GM12878 (cell line): ENCODE measurements at regions not wholly inside any gene's neighbourhood (a gene's known extent, or its start where the extent isn't known, plus 50 kb on each side); places are given as distances from the start of the nearest gene placed in this dataset.

Source experiments
- ATAC-seq: fragments of 200-7000 bp; cut with Tn5 transposase; 3 replicates; pipeline ENCODE4 v1.9.1; 2020; ENCODE audit warnings: mild to moderate bottlenecking, moderate library complexity
- BruUV-seq: library from RNA; stranded (reverse); fragments of 400-500 nt; replicated peaks from 2 replicates; lab custom pipeline; 2021; lab: Mats Ljungman, UMichigan
- CTCF ChIA-PET: fragments of 300-600 bp; sonication (Branson Sonifier 250); formaldehyde crosslinking; extraction: SDS; loops from one replicate; lab custom pipeline; 2021; ENCODE audit warnings: inconsistent platforms; lab: Yijun Ruan, JAX
- POLR2A ChIA-PET: fragments of 350-600 bp; formaldehyde crosslinking; extraction: SDS; loops from one replicate; lab custom pipeline; 2021; ENCODE audit warnings: inconsistent platforms; lab: Charles Lee
- RAD21 ChIA-PET: fragments of 300-600 bp; sonication (Branson Sonifier 250); formaldehyde crosslinking; loops from one replicate; lab custom pipeline; 2023; ENCODE audit warnings: antibody characterized with exemption; ENCODE audit not compliant: unreplicated experiment; lab: Charles Lee
- SMC1A ChIA-PET: fragments of 300-600 bp; sonication (Branson Sonifier 250); formaldehyde crosslinking; loops from one replicate; lab custom pipeline; 2023; ENCODE audit not compliant: unreplicated experiment, uncharacterized antibody; lab: Charles Lee
- DNase-seq: peaks from one replicate; pipeline ENCODE4 v3.0.0-alpha.2; 2011; ENCODE audit warnings: low read depth, low spot score
- FAIRE-seq: peaks from 3 replicates; lab custom pipeline; 2011; peaks lifted over from hg19 to GRCh38; lab: Jason Lieb, UNC
- H2AFZ ChIP-seq: 2 replicates; pipeline ENCODE4 v1.6.0; 2011; ENCODE audit warnings: low read depth, low read length, control low read depth; ENCODE audit not compliant: control insufficient read depth
- H3K27ac ChIP-seq: 2 replicates; pipeline ENCODE4 v1.5.1; 2011; ENCODE audit warnings: control low read depth; ENCODE audit not compliant: control insufficient read depth, insufficient read depth
- H3K27me3 ChIP-seq, 2 experiments: replicated peaks in 1 of 2; 2 replicates each; pipeline versions ENCODE4 v1.6.0 to v1.6.1; 2011; ENCODE audit warnings: low read length in 1 of 2; ENCODE audit not compliant: control insufficient read depth in 2 of 2, insufficient read depth in 2 of 2
- H3K36me3 ChIP-seq, 2 experiments: 2 replicates each; pipeline ENCODE4 v1.5.1; 2011; ENCODE audit warnings: low read length in 1 of 2; ENCODE audit not compliant: control insufficient read depth in 2 of 2, insufficient read depth in 2 of 2
- H3K4me1 ChIP-seq: 2 replicates; pipeline ENCODE4 v1.6.1; 2011; ENCODE audit warnings: mild to moderate bottlenecking, low read length, moderate library complexity, mixed read lengths; ENCODE audit not compliant: control insufficient read depth, insufficient read depth
- H3K4me2 ChIP-seq: 2 replicates; pipeline ENCODE4 v1.6.0; 2011; ENCODE audit warnings: control low read depth; ENCODE audit not compliant: control insufficient read depth, insufficient read depth
- H3K4me3 ChIP-seq: fragments of 200-600 bp; sonication (generic); 2 replicates; pipeline ENCODE4 v1.5.1; 2016
- H3K79me2 ChIP-seq: 2 replicates; pipeline ENCODE4 v1.6.0; 2011; ENCODE audit warnings: low read length; ENCODE audit not compliant: control insufficient read depth, insufficient read depth
- H3K9ac ChIP-seq: 2 replicates; pipeline ENCODE4 v1.8.0; 2011; ENCODE audit warnings: low read length, control low read depth, mixed read lengths; ENCODE audit not compliant: control insufficient read depth, insufficient read depth
- H3K9me3 ChIP-seq: replicated peaks from 3 replicates; pipeline ENCODE4 v1.5.1; 2011; ENCODE audit warnings: mild to moderate bottlenecking, low read length; ENCODE audit not compliant: control insufficient read depth, insufficient read depth
- H4K20me1 ChIP-seq: 2 replicates; pipeline ENCODE4 v1.6.0; 2011; ENCODE audit not compliant: control insufficient read depth, insufficient read depth
- CBX5 ChIP-seq: sonication (generic); IDR thresholded peaks from 2 replicates; pipeline ENCODE4 v1.6.1; 2016; ENCODE audit warnings: low read depth, moderate library complexity, mild to moderate bottlenecking, inconsistent platforms
- CEBPZ ChIP-seq: fragments of 150-350 bp; IDR thresholded peaks from 2 replicates; pipeline ENCODE4 v1.6.1; 2016; ENCODE audit warnings: low read depth, low read length
- CHD2 ChIP-seq: IDR thresholded peaks from 2 replicates; pipeline ENCODE4 v1.6.1; 2011; ENCODE audit warnings: low read depth, low read length, improper control_type of control experiment, borderline replicate concordance
- DPF2 ChIP-seq: fragments of 450-650 bp; IDR thresholded peaks from 2 replicates; pipeline ENCODE4 v1.6.1; 2017; ENCODE audit warnings: mild to moderate bottlenecking
- HDGF ChIP-seq: fragments of 450-650 bp; IDR thresholded peaks from 2 replicates; pipeline ENCODE4 v1.6.1; 2016; ENCODE audit warnings: antibody characterized with exemption
- MEF2B ChIP-seq: fragments of 450-650 bp; IDR thresholded peaks from 2 replicates; pipeline ENCODE4 v1.6.1; 2018; ENCODE audit warnings: mild to moderate bottlenecking, moderate library complexity; ENCODE audit not compliant: partially characterized antibody, poor library complexity, severe bottlenecking
- NFIC ChIP-seq: IDR thresholded peaks from 2 replicates; pipeline ENCODE4 v1.6.1; 2012; ENCODE audit warnings: low read depth, mild to moderate bottlenecking, inconsistent platforms, low read length, moderate library complexity
- POLR2AphosphoS5 ChIP-seq: IDR thresholded peaks from 2 replicates; pipeline ENCODE4 v1.6.1; 2011; ENCODE audit warnings: mild to moderate bottlenecking, low read length, inconsistent platforms
- RELA ChIP-seq: fragments of 450-650 bp; IDR thresholded peaks from 2 replicates; pipeline ENCODE4 v1.8.0; 2014; ENCODE audit warnings: borderline replicate concordance; ENCODE audit not compliant: partially characterized antibody
- SMAD5 ChIP-seq: IDR thresholded peaks from 2 replicates; pipeline ENCODE4 v1.6.1; 2016; ENCODE audit warnings: antibody characterized with exemption, low read depth
- STAT3 ChIP-seq: IDR thresholded peaks from 2 replicates; pipeline ENCODE4 v1.6.1; 2011; ENCODE audit warnings: low read depth, low read length, improper control_type of control experiment
- YBX1 ChIP-seq: fragments of 450-650 bp; IDR thresholded peaks from 2 replicates; pipeline ENCODE4 v1.6.1; 2016; ENCODE audit warnings: antibody characterized with exemption
- ZSCAN29 ChIP-seq: fragments of 450-650 bp; IDR thresholded peaks from 2 replicates; pipeline ENCODE4 v1.6.1; 2017; ENCODE audit warnings: mild to moderate bottlenecking, moderate library complexity
- ZZZ3 ChIP-seq: IDR thresholded peaks from 2 replicates; pipeline ENCODE4 v1.6.1; 2011; ENCODE audit warnings: low read depth; ENCODE audit not compliant: control insufficient read depth, insufficient read length
- WGBS: methylation state at CpG from one replicate; pipeline ENCODE4 v1.1.6; 2016; ENCODE audit warnings: low lambda C conversion rate; ENCODE audit not compliant: insufficient replicate concordance, insufficient coverage; ENCODE audit errors: missing lambda C conversion rate; 5-methylcytosine and 5-hydroxymethylcytosine counted together
- in situ Hi-C: fragments of 300-500 bp; cut with MboI; formaldehyde crosslinking; loops from 9 replicates; pipeline ENCODE4 v1.14.3; 2018; ENCODE audit warnings: mixed read lengths
- intact Hi-C: fragments of 100-400 bp; cut with micrococcal nuclease; formaldehyde crosslinking; loops from one replicate; pipeline ENCODE4 v1.14.2; 2022; ENCODE audit not compliant: unreplicated experiment
- TF ChIP-seq, protein P1 (sequence below): fragments of 450-650 bp; IDR thresholded peaks from 2 replicates; pipeline ENCODE4 v1.6.1; 2018; ENCODE audit warnings: mild to moderate bottlenecking, low read depth, moderate library complexity; ENCODE audit not compliant: partially characterized antibody

- H4K20me1 ChIP-seq, result no peaks in the 10 kb centered on the region
- in situ Hi-C loops (no loop called here), intact Hi-C loops (no loop called here)
- no peaks in the 10 kb centered on the region for H3K9me3 ChIP-seq
- WGBS, result 6% methylated on average over 1 of the region's 1 CpG
- H3K4me2 ChIP-seq, result no peak overlapping the region
- H2AFZ ChIP-seq, result no peak overlapping the region
- BruUV-seq, result no TSS peak
- ChIA-PET POLR2A (no interaction called here), SMC1A (interaction anchor here (0.9 kb wide), 1 partner anchor 13 kb away, joined by 3 read pairs; no protein-coding TSS in a partner anchor), CTCF (no interaction called here), RAD21 (no interaction called here)
- H3K9ac ChIP-seq, result no peak overlapping the region
- no peaks in the 10 kb centered on the region for H3K36me3 ChIP-seq
- no peak for ATAC-seq
- H3K4me1 ChIP-seq, result no peaks in the 10 kb centered on the region
- H3K4me3 ChIP-seq, result no peak overlapping the region
- no peaks in the 10 kb centered on the region for H3K27me3 ChIP-seq
- DNase-seq, result no peak
- H3K27ac ChIP-seq, result no peak overlapping the region
- no peak for FAIRE-seq
- no peaks in the 10 kb centered on the region for H3K79me2 ChIP-seq
- TF ChIP-seq RELA (no peak), SMAD5 (no peak)
- TF ChIP-seq, all 136 proteins: peak for 0
Measured at GRCh38 chr1:90308421-90308820, 313.5 kb downstream of the ZNF326 start.

DNA sequence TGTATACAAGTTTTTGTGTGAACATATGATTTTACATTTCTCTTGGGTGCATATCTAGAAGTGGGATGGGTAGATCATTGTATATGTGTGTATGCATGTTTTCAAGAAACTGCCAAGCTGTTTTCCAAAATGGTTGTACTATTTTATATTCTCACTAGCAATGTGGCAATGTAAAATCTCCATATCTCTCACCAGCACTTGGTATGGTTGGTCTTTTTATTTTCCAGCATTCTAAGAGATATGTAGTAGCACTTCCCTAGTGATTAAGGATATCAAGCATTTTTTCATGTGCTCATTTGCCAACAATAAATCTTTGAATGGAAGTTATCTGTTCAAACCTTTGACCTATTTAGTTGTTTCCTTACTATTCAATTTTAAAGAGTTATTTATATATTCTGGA, 310.7 kb downstream of the ZNF326 start:
- Histone ChIP-seq H3K27ac (no peak overlapping the region), H3K4me3 (no peak overlapping the region), H3K9ac (no peak overlapping the region), H3K27me3 (no peaks in the 10 kb centered on the region), H4K20me1 (no peaks in the 10 kb centered on the region), H3K9me3 (no peaks in the 10 kb centered on the region), H3K79me2 (no peaks in the 10 kb centered on the region), H3K36me3 (no peaks in the 10 kb centered on the region), H3K4me2 (no peak overlapping the region), H2AFZ (no peak overlapping the region), H3K4me1 (no peaks in the 10 kb centered on the region)
- in situ Hi-C loops, result no loop called here
- ATAC-seq (no peak), DNase-seq (no peak), FAIRE-seq (no peak)
- no TSS peak for BruUV-seq
- ChIA-PET POLR2A (no interaction called here), CTCF (no interaction called here), SMC1A (interaction anchor here (0.9 to 1.9 kb wide), 2 partner anchors 16 to 19 kb away, joined by 4 to 5 read pairs; no protein-coding TSS in a partner anchor), RAD21 (interaction anchor here (1.5 kb wide), 1 partner anchor 172 kb away, joined by 3 read pairs; no protein-coding TSS in a partner anchor)
- intact Hi-C loops, result no loop called here
- TF ChIP-seq HDGF, result no peak
- TF ChIP-seq ZZZ3, result no peak
- TF ChIP-seq STAT3, result no peak
- TF ChIP-seq POLR2AphosphoS5, result no peak
- TF ChIP-seq, protein P1, sequence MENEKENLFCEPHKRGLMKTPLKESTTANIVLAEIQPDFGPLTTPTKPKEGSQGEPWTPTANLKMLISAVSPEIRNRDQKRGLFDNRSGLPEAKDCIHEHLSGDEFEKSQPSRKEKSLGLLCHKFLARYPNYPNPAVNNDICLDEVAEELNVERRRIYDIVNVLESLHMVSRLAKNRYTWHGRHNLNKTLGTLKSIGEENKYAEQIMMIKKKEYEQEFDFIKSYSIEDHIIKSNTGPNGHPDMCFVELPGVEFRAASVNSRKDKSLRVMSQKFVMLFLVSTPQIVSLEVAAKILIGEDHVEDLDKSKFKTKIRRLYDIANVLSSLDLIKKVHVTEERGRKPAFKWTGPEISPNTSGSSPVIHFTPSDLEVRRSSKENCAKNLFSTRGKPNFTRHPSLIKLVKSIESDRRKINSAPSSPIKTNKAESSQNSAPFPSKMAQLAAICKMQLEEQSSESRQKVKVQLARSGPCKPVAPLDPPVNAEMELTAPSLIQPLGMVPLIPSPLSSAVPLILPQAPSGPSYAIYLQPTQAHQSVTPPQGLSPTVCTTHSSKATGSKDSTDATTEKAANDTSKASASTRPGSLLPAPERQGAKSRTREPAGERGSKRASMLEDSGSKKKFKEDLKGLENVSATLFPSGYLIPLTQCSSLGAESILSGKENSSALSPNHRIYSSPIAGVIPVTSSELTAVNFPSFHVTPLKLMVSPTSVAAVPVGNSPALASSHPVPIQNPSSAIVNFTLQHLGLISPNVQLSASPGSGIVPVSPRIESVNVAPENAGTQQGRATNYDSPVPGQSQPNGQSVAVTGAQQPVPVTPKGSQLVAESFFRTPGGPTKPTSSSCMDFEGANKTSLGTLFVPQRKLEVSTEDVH, result no peak
- TF ChIP-seq ZSCAN29, result no peak
- no peak for TF ChIP-seq CEBPZ
- TF ChIP-seq DPF2, result no peak
- no peak for TF ChIP-seq YBX1
- no peak for TF ChIP-seq NFIC
- no peak for TF ChIP-seq CHD2
- TF ChIP-seq MEF2B, result no peak
- TF ChIP-seq CBX5, result no peak
